NB4 (cell line): ENCODE measurements at regions not wholly inside any gene's neighbourhood (a gene's known extent, or its start where the extent isn't known, plus 50 kb on each side); places are given as distances from the start of the nearest gene placed in this dataset.

Experiments used
- CTCF ChIP-seq: IDR thresholded peaks from one replicate; pipeline ENCODE4 v1.5.1; 2012; ENCODE audit warnings: low read depth, low read length
- MAX ChIP-seq: IDR thresholded peaks from 2 replicates; pipeline ENCODE4 v1.6.1; 2011; ENCODE audit warnings: low read depth, low read length
- POLR2A ChIP-seq: IDR thresholded peaks from 2 replicates; pipeline ENCODE4 v1.6.1; 2011; ENCODE audit warnings: mild to moderate bottlenecking; ENCODE audit not compliant: insufficient read length; ENCODE audit errors: extremely low read depth

- TF ChIP-seq CTCF = no peak
- TF ChIP-seq POLR2A = no peak
- no peak for TF ChIP-seq MAX
Observed at GRCh38 chr13:84659359-84659661, 777.0 kb upstream of the SLITRK1 start.
